Daoy (cell line): ENCODE measurements at regions not wholly inside any gene's neighbourhood (a gene's known extent, or its start where the extent isn't known, plus 50 kb on each side); places are given as distances from the start of the nearest gene placed in this dataset.
A peak's percentile ranks its signal among the peaks of the same experiment; 100 is the strongest.

ENCODE experiments used
- DNase-seq: peaks from one replicate; pipeline ENCODE4 v3.0.0-alpha.2; 2015; ENCODE audit warnings: low read depth

DNA sequence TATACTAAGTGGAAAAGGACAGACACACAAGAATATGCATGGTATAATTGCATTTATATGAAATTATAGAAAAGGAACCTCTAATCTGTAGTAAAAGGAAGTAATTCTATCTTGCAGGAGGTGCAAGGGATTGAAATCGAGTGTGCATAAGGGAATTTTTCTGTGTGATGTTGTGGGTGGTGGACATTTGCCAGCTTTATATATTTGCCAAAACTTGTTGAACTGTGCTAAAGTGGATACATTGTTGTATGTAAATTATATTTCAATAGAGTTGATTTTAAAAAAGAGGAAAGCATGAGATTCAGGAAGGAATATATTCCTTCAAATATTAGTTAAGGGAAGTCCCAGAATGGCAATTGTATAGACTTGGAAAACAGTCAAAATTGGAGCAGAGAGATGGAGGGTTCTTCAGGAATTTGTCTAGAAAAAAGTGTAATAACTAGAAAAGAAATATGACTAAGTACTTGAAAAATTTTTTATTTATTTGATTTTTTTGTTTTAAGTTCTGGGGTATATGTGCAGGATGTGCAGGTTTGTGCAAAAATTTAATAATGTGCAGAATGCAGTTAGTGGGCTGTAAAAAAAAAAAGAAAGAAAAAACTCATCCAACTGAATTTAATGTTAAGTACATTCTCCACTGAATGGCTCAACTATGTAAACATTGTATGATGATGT lies 96.1 kb downstream of the ARL4A start:
- DNase-seq: no peak

DNA sequence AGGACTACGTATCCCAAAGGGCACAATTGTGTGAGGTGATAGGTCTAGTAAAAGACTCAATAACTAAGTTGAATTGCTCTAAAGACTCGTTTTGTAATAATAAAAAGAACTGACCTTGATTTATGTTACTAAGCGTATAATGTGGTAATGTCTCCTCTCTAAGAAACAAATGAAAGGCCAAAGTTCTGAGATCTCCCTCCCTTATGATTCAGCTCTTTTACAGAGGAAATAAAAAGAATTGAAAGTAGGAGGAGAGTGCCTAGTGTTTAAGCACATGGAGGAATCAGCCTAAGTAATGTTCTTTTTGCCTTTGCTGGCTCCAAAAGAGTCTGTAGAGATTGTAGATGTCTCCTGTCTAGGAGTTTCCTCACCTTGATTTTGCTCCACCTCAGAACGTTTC lies 98.0 kb downstream of the ARL4A start:
- no peak for DNase-seq

DNA sequence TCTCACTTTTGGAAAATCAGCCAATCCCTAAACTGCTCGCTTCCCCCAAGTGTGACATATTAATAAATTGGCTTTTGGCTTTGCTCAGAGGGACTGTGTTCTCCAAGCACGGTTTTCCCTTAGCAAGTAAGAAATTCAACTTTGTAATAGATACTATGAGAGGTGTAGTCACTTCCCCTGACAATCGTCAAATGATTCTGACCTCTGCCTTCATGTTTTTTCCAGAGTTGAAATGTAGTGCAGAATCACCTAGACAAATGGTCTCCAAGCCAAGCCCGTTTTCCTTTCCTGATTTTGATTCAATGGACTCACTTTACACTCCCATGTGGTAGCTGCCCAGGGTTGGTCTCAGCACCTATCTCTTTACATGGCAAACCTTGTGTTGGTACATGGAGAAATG lies 99.1 kb downstream of the ARL4A start:
- DNase-seq: no peak

DNA sequence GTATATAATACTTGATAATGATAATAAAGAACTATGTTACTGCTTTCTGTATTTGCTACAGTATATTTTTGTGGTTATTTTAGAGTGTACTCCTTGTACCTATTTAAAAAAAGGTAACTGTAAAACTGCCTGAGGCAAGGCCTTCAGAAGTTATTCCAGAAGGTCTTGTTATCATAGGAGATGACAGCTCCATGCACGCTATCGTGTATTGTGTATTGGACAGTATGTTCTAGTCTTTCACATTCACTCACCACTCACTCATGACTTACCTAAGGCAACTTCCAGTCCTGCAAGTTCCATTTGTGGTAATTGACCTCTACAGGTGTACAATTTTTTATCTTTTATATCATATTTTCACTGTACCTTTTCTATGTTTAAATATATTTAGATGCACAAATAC lies 100.7 kb downstream of the ARL4A start:
- DNase-seq: no peak

DNA sequence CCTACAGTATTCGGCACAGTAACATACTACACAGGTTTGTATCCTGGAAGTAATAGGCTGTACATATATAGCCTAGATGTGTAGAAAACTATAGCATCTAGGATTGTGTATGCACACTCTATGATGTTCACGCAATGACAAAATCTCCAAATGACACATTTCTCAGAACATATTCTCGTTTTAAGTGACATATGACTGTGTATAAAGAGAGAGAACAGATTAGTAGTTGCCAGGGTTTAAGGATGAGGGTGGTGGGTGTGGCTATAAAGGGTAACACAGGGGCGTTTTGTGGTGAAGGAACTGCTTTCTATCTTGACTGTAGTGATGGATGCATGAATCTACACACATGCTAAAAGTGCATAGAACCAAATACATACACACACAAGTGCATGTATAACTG lies 101.2 kb downstream of the ARL4A start:
- no peak for DNase-seq

DNA sequence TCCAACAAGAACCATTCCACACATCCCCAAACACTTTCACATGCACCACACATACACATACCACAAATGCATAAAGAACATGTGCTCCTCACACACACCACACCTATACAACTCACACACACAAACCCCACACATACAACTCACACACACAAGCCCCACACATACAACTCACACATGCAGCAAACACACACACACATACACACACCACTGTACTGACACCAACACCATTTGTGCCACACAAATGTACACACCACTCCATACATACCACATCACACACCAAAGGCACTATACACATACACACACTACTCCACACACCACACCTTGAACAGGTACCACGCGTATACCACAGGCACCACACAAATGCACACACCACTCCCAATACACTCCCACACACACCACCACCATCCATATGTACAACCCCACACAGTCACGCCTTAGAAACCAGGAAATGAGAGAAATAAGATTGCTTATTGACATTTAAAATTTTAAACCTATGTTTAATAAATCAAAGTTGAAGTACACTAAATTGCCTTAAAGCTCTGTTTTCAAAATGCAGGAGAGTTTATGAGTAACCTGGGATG lies 107.4 kb downstream of the ARL4A start:
- DNase-seq: no peak

DNA sequence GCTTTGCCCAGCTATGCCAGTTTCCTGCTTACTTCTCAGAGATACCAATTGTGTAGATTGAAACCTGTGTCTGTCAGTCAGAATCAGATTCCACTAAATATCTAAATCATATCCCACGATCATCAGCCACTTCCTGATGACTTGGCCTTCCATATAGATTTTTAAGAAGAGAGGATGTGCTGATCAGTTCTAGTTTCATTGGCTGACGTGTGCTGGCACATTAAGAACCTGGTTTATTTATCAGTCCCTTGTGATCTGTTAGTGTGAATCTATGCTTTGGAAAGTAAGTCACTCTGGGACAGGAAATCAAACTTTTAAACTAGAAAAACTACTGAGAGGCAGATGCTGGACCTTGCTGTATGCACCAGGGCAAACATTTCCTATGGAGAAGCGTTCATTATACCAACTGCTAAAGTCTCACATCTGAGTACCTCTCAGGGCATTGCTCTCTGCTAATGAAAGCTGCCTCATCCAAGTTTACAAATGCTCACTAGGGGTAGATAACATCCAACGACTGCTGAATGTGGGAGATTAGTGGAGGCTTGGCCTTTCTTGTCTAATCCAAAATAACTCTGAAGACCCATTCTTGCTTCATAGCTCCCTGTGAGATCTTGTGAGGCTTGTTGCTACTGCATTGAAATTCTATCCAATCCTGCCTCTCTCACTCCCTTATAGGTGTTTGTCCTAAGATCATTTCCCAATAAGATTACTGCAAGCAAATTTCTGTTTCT lies 109.1 kb downstream of the ARL4A start:
- no peak for DNase-seq

DNA sequence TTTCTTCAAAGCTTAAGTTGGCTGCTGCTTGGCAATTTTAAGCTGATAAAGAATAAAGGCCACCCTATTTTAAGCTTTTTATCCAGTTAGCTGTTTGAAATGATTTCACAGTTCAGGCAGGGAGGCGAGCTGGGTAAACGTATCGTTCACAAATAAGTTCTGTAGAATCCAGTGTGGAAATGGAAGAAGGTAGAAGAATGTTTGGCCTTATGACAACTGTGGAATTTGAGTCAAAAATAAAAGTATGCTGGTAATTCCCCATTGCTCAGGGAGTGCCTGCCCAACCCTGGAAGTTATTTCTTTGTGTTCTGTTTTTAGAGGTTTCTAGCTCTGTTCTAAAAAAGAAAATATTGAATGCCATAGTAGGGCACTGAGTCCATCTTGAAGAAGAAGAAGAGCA lies 113.1 kb downstream of the ARL4A start:
- DNase-seq: no peak

DNA sequence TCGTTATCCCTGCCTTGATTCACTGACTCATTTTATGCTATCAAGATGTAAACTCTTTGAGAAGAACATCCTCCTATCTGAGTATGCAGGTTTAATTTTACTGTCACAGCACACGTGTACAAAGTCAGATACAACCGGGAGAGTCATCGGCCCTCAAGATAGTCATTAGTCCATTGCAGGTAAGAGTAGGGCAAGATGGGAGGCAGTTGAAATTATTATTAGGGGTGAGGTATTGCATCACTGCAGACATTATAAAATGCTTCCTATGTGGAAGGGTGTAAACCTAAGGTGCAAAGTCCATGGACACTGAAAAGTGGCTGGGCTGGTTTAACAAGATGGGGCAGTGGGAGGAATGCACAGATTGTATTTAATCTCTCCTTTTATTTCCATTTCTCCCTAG lies 113.7 kb downstream of the ARL4A start:
- no peak for DNase-seq

DNA sequence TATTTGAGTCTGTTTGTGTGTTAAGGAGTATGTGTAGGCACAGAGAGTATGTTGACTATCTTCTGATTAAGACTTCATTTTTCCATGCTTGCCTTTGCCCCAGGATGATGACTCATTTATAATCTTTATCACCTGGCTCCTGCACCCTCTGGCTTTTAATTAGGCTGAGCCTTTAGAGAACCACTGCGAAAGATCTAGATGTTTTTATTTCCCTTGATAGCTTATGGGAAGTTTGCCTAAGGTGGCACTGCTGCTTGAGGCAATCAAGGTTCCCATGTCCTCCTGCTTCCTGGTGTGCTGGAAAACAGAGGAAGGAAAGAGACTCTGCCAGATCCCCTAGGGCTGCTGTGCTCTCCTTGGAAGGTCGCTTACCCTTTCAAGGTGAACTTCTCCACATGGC lies 114.6 kb downstream of the ARL4A start:
- DNase-seq: peak; percentile 8

DNA sequence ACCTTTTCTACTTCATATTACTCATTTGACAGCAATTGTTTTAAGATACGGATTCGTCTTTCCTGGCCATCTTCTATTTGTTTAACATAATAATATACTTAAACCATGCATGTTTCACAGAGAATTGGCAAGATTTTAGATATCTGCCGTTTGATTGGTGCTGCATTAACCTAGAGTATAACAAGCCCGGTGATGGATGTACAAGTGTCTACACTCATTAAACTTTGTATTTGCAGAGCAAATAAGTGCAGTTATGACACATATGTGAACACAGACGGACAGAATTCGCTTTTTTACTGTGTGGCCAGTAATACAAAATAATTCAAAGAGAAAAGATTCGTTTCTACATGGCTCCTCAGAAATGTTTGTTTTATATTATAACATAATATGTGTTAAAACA lies 116.1 kb downstream of the ARL4A start:
- no peak for DNase-seq

DNA sequence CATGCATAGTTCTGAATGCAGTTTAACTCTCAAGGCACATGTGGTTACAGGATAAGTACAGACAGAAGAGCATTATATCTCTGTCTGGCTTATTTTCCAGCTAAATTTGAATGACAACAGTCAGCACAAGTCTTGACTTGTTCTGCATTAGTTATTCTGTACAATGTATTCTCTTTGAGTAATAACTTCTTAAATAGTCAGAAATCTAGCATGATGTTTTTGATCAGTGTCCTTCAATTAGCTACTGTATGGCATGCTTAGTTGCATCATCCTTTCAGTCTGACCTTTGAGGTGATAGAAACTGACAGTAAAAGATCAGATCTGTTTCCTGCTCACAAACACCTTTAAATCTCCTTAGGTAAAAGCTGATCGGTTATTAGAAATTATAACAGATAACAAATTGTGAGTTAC lies 118.1 kb downstream of the ARL4A start:
- no peak for DNase-seq

DNA sequence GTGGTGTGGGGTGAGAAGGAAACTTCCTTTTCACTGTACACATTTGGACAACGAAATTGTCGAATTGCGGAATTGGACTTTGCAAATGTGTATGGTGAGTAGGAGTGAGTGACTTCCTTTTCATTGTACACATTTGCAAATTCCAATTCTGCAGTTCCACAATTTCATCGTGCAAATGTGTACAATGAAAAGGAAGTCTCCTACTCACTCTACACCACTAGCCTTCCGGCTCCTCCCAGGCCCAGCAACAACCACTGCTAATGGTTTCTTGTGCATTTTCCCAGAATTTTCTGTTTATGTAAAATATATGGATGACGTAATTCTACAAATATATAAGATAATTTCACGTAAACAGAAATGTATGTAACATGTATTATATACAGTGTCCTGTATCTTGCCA lies 118.5 kb downstream of the ARL4A start:
- DNase-seq: no peak

DNA sequence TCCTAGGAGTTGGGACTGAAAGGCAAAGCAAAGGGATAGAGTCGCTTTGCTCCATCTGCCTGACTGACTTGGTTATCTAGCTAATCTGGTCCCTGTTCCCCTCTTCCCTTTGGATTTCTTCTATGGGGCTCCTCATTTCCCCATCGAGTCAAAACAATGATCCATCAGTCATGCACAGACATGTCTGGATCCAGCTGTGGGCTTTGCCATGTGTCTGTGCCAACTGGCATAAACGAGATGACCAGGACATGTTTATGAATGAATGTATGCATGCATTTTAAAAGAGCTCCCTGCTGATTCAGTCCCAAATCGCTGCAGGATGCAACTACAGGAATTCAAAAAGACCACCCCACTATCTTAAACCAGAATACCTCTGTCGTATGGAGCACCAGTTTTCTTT lies 122.0 kb downstream of the ARL4A start:
- no peak for DNase-seq

DNA sequence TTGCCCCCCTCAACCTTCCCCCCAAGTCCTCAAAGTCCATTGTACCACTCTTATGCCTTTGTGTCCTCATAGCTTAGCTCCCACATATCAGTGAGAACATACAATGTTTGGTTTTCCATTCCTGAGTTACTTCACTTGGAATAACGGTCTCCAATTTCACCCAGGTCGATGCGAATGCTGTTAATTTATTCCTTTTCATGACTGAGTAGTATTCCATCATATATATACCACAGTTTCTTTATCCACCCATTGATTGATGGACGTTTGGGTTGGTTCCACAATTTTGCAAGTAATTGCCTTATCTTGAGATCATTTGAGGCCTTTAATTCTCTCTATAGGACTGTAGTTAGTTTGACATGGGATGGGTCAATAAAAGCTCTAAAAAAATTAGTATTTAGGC lies 124.7 kb downstream of the ARL4A start:
- DNase-seq: no peak

DNA sequence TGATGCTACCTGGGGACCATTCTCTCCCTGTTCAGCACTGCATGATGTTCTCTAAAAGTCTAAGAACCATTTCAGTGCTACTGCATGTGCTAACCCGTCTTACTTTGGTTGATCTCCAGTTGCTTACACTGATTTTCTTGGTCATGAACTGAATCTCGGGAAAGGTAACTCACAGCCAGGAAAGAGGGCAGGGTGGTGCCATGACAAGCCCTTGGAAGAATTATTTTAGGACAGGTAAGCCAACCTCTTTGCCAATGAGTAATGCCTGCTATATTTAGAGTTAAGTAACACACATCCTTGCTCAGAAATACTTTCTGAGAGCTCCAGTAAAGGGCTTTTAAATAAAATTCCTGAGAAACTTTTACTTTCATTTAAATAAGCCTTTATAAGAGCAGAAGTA lies 126.7 kb downstream of the ARL4A start:
- no peak for DNase-seq

DNA sequence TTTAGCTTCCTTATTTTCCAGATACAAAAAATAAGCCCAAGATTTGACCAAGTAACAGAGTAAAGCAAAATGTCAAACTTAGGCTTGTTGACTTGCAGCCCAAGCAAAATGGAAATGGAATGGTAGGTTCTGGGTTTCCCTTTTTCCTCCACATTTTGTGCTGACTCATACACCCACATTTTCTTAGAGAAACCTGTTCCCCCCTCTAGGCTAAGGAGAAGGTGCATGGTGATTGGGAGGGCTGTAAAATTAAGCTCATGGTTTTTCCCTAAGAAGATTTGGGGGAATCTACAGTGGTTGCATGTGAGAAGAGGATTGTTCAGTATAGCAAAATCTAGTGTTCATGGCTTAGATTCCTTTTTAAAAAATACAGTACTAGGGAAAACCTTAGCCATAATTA lies 127.4 kb downstream of the ARL4A start:
- DNase-seq: no peak

DNA sequence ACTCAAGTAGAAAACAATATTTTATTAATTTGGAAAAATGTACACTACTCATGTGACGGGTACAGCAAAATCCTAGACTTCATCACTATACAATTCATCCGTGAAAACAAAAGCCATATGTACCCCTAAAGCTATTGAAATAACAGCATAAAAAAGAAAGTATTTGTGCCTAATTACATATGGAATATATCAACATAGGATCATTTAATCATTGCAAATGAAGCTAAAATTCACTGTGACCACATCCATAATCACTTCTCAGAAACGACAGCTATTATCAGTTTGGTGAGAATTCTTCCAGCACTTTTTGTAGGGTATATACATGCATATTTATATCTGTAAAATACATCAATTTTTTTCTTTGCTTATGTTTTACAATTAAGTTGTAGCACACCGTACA lies 128.0 kb downstream of the ARL4A start:
- no peak for DNase-seq

DNA sequence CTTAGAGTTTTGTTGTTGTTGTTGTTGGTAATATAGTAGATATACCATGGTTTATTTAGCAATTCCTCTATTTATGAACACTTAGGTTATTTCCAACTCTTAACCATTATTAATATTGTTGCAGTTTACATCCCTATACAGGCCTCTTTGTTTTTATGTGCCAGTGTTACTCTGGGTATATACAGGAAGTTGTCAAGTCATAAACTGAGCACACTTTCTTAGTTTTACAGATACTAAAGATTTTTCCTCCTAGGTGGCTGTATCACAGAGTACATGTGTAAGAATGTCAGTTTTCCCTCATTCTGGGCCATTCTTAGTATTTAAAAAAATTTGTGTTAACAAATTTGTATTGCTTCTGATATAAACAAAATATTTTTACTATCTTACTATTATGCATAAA lies 128.4 kb downstream of the ARL4A start:
- no peak for DNase-seq

DNA sequence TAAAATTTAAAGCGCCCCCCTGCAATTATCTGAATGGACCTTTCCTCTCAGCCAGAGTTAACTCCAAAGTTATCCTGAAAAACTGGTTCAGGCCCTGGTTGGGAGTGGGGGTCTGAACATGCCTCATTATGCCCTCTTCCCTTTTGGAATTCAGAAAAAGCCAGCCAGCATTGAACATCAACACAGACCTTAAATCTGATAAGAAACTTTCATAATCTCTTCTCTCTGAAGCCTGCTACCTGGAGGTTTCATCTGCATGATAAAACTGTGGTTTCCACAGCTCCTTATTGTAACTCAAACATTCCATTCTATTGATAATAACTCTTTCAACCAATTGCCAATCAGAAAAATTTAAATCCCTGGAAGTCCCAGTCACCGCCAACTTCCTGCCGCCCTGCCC lies 133.3 kb downstream of the ARL4A start:
- DNase-seq: no peak

DNA sequence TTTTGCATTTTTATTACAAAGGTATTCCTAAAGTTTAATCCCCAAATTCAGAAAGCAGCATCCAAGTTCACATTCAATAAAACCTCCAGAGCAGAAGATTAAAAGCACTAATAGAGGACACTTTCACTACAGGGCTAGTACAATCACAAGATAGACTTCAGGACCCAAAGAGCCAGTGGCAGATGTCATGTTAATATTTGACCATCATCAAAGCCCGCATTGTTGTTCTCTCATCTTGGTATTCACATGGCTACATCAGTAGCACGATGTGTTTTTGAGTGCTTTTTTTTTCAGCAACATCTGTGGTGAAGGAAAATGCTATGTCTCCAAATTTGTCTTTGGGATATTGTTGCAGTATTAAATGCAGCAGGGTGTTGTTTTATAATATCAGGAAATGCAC lies 134.3 kb downstream of the ARL4A start:
- DNase-seq: no peak

DNA sequence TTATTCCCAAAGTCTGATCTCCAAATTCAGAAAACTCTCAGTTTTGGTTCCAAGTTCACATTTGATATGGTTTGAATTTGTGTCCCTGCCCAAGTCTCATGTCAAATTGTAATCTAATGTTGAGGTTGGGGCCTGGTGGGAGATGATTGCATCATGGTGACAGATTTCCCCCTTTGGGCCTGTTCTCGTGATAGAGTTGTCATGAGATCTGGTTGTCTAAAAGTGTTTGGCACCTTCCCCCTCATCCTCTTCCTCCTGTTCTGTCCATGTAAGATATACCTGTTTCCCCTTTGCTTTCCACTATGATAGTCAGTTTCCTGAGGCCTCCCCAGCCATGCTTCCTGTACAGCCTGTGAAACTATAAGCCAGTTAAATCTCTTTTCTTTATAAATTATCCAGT lies 138.6 kb downstream of the ARL4A start:
- no peak for DNase-seq

DNA sequence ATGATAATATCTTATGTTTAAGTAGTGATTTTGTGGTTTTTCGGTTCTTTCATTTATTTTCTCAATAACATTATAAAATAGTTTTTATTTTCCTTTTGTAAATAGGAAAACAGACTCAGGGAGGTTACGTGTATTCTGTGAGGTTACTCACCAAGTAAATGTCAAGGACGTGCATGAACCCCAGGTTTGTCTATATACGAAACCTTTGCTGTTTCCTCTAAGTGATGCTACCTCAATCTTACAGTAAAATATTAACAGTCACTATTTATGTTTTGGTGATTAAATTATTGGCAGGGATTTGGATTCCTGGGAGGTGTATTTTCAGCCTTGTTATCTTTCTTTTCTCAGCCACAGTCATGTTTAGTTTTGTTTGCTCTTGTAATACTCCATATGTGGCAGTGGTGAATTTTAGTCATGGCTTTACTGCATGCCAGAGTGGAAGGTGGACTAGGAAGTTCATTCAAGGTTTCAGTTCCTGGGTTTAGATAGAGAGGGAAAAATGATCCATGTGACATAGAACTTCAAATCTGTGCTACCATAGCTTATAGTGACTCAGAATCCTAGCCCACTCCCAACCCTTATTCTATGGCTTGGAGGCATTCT lies 139.9 kb downstream of the ARL4A start:
- peak; percentile 14 for DNase-seq
